ENCODE measurements at regions not wholly inside any gene's neighbourhood (a gene's known extent, or its start where the extent isn't known, plus 50 kb on each side); places are given as distances from the start of the nearest gene placed in this dataset.
"Not testable (repeated sequence)": the region's sequence is repeated elsewhere in the genome, so short reads cannot be mapped to it uniquely, and the experiment has no call there.

GRCh38 chr1:199877526-199878384 is 149.8 kb upstream of the NR5A2 start:
- no peak for DNase-seq

DNA sequence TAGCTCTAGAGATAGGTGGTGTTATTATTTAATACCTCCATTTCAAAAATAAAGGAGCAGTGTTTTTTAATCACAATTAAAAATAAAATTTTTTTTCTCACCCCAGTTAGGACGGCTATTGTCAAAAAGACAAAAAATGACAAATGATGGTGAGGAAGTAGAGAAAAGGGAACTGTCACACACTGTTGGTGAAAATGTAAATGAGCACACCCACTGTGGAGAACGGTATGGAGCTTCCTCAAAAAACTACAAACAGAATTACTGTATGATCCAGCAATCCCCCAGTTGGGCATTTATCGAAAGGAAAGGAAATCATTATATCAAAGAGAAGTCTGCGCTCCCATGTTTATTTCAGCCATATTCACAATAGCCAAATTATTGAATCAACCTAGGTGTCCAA is 148.7 kb upstream of the NR5A2 start:
- no peak for DNase-seq

- no peak for DNase-seq
Observed at GRCh38 chr1:199898654-199899053, 128.9 kb upstream of the NR5A2 start.

DNA sequence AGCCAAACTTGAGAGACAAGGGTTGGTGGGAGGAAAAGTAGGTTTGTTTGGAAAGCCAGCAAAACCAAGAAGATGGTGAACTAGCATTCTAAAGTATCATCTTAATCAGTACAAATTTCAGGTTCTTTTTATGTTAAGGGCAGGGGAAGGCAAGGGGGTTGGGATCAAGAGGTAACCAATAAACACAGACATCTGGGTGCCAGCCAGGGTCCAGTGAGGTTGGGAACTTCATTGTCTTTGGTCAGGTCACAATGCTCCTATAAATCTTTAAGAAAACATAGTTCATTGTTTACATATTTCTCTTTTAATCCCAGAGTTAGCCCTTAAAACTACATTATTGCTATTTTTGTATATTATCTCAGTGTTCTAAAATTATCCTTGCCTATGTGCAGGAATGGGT is 126.2 kb upstream of the NR5A2 start:
- no peak for DNase-seq

DNA sequence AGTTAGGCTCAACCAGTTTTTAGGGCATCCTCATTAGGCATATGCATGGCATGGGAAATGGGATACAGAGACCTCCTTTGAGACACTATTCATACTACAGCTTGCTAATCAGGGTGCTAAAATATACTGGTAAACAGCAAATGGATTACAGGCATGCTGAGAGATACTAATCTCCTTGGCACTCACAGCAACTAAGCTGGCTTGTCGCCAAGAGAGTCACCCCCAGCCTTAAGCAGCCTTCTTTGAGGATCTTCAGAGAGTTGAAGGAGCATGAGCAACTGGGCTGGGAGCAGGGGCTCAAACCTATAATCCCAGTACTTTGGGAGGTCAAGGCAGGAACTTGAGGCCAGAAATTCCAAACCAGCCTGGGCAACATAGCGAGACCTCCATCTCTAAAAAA is 120.1 kb upstream of the NR5A2 start:
- DNase-seq: no peak

- no peak for DNase-seq
Observed at GRCh38 chr1:199909137-199909536, 118.4 kb upstream of the NR5A2 start.

DNA sequence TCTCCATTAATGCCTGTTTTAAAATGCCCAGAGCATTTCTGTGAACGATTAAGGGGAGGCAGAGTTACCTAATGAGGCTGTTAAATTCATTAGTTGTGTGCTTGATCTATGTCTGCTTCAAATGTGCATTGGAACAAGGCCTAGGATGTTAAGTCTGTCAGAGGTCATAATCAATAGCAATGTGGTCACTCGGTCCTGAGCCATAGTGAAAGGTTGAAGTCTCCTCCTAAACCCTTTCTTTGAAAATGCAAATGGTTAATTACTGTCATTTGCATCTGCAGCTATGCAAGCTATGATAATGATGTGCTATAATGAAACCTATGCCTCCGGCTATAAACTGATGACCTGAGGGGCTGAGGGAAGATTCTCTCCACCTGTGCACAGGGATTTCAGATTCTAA is 114.2 kb upstream of the NR5A2 start:
- DNase-seq: no peak

GRCh38 chr1:199914546-199914945 is 113.0 kb upstream of the NR5A2 start:
- no peak for DNase-seq

GRCh38 chr1:199918196-199918769 is 109.2 kb upstream of the NR5A2 start:
- no peak for DNase-seq

GRCh38 chr1:199920635-199921034 is 106.9 kb upstream of the NR5A2 start:
- DNase-seq: no peak

DNA sequence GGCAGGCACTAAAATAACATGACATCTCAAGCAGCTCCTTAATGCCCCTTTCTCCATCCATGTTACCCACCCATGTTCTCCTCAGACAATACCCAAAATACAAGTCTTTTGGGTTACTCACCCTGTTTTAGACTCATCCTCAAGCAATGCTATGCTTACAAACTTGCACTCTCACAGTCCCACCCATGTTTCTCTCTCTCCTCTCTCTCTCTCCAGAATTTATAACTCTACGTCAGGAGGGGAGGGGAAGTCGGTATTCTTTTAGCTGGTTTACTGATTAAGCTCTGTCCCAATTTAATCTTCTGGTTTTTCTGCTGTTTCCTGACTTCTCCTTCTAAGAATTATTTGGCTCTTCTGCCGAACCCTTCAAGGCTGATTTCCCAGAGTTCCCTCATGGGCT is 98.0 kb upstream of the NR5A2 start:
- no peak for DNase-seq

GRCh38 chr1:199930067-199930466 is 97.4 kb upstream of the NR5A2 start:
- DNase-seq: not testable (repeated sequence)

DNA sequence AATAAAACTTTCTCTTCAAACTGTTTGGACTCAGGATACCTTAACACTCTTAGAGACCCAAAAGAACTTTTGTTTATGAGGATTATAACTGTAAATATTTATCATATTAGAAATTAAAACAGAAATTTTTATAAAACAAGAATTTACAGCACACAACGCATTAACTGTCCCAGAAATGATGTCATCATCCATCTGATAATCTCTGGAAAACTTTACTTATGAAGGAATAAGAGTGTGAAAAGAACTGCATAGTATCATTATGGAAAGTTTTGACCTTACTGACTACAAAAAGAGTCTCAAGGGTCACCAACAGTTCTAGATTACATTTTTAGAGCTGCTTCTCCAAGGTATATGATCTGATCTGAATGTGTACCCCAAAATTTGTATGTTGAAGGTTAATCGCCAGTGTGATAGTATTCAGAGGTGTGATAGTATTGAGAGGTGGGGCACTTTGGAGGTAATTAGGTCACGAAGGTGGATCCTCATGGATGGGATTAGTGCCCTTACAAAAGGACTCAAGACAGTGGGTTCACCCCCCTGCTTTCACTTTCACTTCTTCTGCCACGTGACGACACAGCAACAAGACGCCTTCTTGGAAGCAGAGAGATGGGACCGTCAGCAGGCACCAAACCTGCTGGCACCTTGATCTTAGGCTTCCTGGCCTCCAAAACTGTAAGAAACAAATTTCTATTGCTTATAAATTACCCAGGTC is 95.7 kb upstream of the NR5A2 start:
- DNase-seq: no peak

- DNase-seq: no peak
Observed at GRCh38 chr1:199932462-199932861, 95.0 kb upstream of the NR5A2 start.

DNA sequence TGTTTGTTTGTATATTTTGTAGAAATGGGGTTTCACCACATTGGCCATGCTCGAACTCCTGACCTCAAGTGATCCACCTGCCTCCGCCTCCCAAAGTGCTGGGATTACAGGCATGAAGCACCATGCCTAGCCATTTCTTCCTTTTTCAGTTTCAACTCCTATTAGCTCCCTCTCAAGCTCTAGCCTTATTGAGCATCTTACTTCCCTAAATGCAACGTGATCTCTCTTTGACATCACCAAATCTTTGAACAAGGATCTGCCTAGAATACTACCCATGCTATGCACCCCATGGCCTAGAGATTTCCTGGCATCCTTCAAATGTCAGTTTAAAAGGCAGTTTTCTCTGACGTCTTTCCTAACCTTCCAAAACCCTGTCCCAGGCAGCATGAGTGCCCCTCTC is 91.1 kb upstream of the NR5A2 start:
- no peak for DNase-seq

GRCh38 chr1:199937161-199937560 is 90.3 kb upstream of the NR5A2 start:
- DNase-seq: no peak

- no peak for DNase-seq
Observed at GRCh38 chr1:199937661-199938060, 89.8 kb upstream of the NR5A2 start.

GRCh38 chr1:199944986-199945385 is 82.5 kb upstream of the NR5A2 start:
- DNase-seq: no peak

DNA sequence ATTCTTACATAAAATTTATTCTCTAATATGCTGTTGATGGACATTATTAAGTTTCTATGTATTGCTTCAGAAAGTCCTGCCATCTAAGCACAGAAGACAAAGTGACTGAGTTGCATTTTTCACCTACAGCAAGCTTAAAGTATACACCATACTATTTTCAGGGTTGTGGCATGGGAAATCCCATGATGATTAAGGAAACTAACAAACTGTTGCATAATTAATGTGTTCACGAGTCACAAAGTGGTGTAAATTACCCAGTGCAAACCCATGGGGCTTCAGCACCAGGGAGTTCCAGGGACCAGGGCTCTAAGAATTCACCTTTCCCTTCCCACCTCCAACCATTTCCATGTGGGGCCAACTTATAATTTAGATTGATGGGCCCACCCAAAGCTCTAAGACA is 81.9 kb upstream of the NR5A2 start:
- DNase-seq: no peak

GRCh38 chr1:199946305-199947155 is 81.0 kb upstream of the NR5A2 start:
- DNase-seq: no peak

DNA sequence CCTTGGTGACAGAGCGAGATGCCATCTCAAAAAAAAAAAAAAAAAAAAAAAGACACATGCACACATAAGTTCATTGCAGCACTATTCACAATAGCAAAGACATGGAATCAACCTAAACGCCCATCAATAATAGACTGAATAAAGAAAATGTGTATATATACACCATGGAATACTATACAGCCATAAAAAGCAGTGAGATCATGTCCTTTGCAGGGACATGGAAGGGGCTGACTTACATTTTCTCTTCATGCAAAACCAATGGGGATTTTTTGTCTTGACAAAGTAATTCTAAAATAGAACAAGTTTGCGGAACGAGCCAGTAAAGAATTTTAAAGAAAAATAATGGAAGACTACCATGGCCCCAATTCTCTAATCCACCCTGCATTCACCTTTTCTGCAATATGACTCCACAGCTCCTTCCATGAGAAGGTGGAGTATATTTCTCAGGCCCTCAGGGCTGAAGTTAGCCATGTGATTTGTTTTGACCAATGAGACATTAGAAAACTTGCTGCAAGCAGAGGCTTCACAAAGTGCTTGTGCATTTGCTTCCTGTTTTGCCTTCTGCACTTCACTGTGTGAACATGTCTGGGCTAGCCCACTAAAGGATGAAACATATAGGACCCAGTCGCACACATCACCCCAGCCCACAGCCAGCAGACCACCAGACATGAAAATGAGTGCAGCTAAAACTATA is 78.8 kb upstream of the NR5A2 start:
- no peak for DNase-seq

DNA sequence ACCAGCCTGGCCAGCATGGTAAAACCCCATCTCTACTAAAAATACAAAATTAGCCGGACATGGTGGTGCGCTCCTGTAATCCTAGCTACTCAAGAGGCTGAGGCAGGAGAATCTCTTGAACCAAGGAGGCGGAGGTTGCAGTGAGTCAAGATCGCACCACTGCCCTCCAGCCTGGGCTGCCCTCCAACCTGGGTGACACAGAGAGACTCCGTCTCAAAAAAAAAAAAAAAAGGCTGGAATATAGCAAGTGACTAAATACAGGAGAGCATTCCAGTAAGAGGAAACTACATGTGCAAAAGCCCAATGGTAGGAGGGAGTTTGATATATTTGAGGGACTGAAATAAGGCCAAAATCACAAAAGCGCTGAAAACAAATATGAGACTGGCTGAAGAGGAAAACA is 76.5 kb upstream of the NR5A2 start:
- not testable (repeated sequence) for DNase-seq

DNA sequence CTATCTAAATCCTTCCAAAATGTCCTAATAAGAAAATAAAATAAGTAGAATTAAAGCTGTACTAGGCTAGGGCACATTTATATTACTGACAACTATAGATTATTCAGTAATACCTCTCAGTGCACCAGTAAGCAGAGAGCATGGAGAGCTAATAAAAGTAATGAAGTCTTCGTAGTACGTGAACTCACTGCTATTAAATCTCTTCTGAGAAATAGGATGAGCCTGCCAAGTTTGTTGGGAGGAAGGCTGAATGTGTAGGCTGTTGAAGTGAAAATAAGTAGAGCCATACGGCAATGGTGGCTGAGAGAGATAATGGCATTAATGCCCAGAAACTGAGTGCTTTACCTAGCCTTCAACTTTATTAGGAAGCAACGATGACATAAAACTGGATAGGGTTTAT is 73.9 kb upstream of the NR5A2 start:
- no peak for DNase-seq
